CD8-positive, alpha-beta memory T cell (primary cell): ENCODE measurements at regions not wholly inside any gene's neighbourhood (a gene's known extent, or its start where the extent isn't known, plus 50 kb on each side); places are given as distances from the start of the nearest gene placed in this dataset.

Source experiments
- CTCF ChIA-PET: fragments of 350-600 bp; sonication (Branson Sonifier 250); formaldehyde crosslinking; loops from one replicate; lab custom pipeline; 2021; ENCODE audit warnings: antibody characterized with exemption; lab: Charles Lee
- POLR2A ChIA-PET: fragments of 350-600 bp; sonication (Branson Sonifier 250); formaldehyde crosslinking; loops from one replicate; lab custom pipeline; 2021; ENCODE audit warnings: antibody characterized with exemption; lab: Charles Lee
- DNase-seq, 5 donors: peaks; one replicate each; pipeline versions ENCODE4 v3.0.0 to v3.0.0-alpha.2; 2020 to 2022; ENCODE audit warnings: mixed read lengths in 1 of 5
- H3K27ac ChIP-seq: one replicate; pipeline ENCODE4 v1.7.0; 2013; ENCODE audit warnings: low read depth, mild to moderate bottlenecking, low read length, moderate library complexity
- H3K27me3 ChIP-seq: 2 replicates; pipeline ENCODE4 v1.7.0; 2013; ENCODE audit warnings: low read length, mild to moderate bottlenecking; ENCODE audit not compliant: insufficient read depth, poor library complexity, severe bottlenecking
- H3K36me3 ChIP-seq: 2 replicates; pipeline ENCODE4 v1.7.0; 2013; ENCODE audit warnings: mild to moderate bottlenecking, low read length, moderate library complexity; ENCODE audit not compliant: insufficient read depth
- H3K4me1 ChIP-seq: 2 replicates; pipeline ENCODE4 v1.7.0; 2013; ENCODE audit warnings: mild to moderate bottlenecking, low read length, moderate library complexity; ENCODE audit not compliant: insufficient read depth
- H3K4me3 ChIP-seq: 2 replicates; pipeline ENCODE4 v1.7.0; 2013; ENCODE audit warnings: mild to moderate bottlenecking, low read length
- H3K9me3 ChIP-seq: 2 replicates; pipeline ENCODE4 v1.7.0; 2013; ENCODE audit warnings: mild to moderate bottlenecking, low read length
- H3K27ac Mint-ChIP-seq, 8 donors: one replicate each; pipeline ENCODE4 v1.8.0; 2020 to 2021; ENCODE audit warnings: mixed read lengths in 8 of 8, mild to moderate bottlenecking in 6 of 8, inconsistent platforms in 3 of 8, moderate library complexity in 3 of 8
- H3K27me3 Mint-ChIP-seq, 2 donors: one replicate each; pipeline ENCODE4 v1.8.0; 2020 to 2021; ENCODE audit warnings: mixed read lengths in 2 of 2, mild to moderate bottlenecking in 1 of 2, moderate library complexity in 1 of 2
- H3K36me3 Mint-ChIP-seq, 3 donors: one replicate each; pipeline ENCODE4 v1.8.0; 2020 to 2021; ENCODE audit warnings: mixed read lengths in 3 of 3, inconsistent platforms in 1 of 3, mild to moderate bottlenecking in 1 of 3
- H3K4me1 Mint-ChIP-seq, 3 donors: one replicate each; pipeline ENCODE4 v1.8.0; 2020 to 2021; ENCODE audit warnings: mixed read lengths in 3 of 3, inconsistent platforms in 1 of 3, mild to moderate bottlenecking in 1 of 3
- H3K4me3 Mint-ChIP-seq, 7 donors: one replicate each; pipeline ENCODE4 v1.8.0; 2020 to 2021; ENCODE audit warnings: mixed read lengths in 7 of 7, mild to moderate bottlenecking in 6 of 7, moderate library complexity in 4 of 7, inconsistent platforms in 2 of 7
- H3K9me3 Mint-ChIP-seq, 5 donors: one replicate each; pipeline ENCODE4 v1.8.0; 2020 to 2022; ENCODE audit warnings: mixed read lengths in 5 of 5, mild to moderate bottlenecking in 3 of 5, moderate library complexity in 2 of 5, inconsistent platforms in 1 of 5

- ChIA-PET POLR2A (no interaction called here), CTCF (no interaction called here)
- Histone ChIP-seq H3K36me3 (no peaks in the 10 kb centered on the region), H3K9me3 (no peaks in the 10 kb centered on the region), H3K4me1 (no peaks in the 10 kb centered on the region), H3K27me3 (no peaks in the 10 kb centered on the region), H3K27ac (no peak overlapping the region), H3K4me3 (no peak overlapping the region)
- H3K27me3 Mint-ChIP-seq, result peaks cover 14 to 55% of the 10 kb centered on the region in 2 donors
- peak overlapping the region in 1 of 7 donors; percentile 16 for H3K4me3 Mint-ChIP-seq
- DNase-seq, result no peak
- no peaks in the 10 kb centered on the region for H3K9me3 Mint-ChIP-seq
- no peaks in the 10 kb centered on the region for H3K4me1 Mint-ChIP-seq
- H3K27ac Mint-ChIP-seq, result no peak overlapping the region
- H3K36me3 Mint-ChIP-seq, result no peaks in the 10 kb centered on the region
These were observed 66.5 kb upstream of the GADD45A start for GRCh38 chr1:67618285-67619018.

GRCh38 chr1:67619080-67619479, 65.9 kb upstream of the GADD45A start:
- POLR2A ChIA-PET, result no interaction called here
- CTCF ChIA-PET, result no interaction called here
- no peaks in the 10 kb centered on the region for H3K9me3 Mint-ChIP-seq

GRCh38 chr1:67623906-67624305, 61.1 kb upstream of the GADD45A start:
- no peaks in the 10 kb centered on the region for H3K27me3 ChIP-seq

More at GRCh38 chr1:67619080-67619479, 65.9 kb upstream of the GADD45A start:
- H3K27ac ChIP-seq, result no peak overlapping the region
- no peak for DNase-seq
- Mint-ChIP-seq H3K27me3 (peaks cover 14 to 52% of the 10 kb centered on the region in 2 donors), H3K4me1 (no peaks in the 10 kb centered on the region), H3K27ac (no peak overlapping the region), H3K4me3 (no peak overlapping the region), H3K36me3 (no peaks in the 10 kb centered on the region)
- no peaks in the 10 kb centered on the region for H3K27me3 ChIP-seq
- H3K9me3 ChIP-seq, result no peaks in the 10 kb centered on the region
- no peaks in the 10 kb centered on the region for H3K4me1 ChIP-seq
- H3K36me3 ChIP-seq, result no peaks in the 10 kb centered on the region
- H3K4me3 ChIP-seq, result no peak overlapping the region

GRCh38 chr1:67624680-67625079, 60.3 kb upstream of the GADD45A start:
- ChIA-PET CTCF (no interaction called here), POLR2A (no interaction called here)
- Mint-ChIP-seq H3K27me3 (peaks cover 5 to 20% of the 10 kb centered on the region in 2 donors), H3K9me3 (peaks cover 0 to 1% (median 0%) of the 10 kb centered on the region in 5 donors), H3K4me1 (no peaks in the 10 kb centered on the region), H3K36me3 (peaks cover 0 to 2% (median 0%) of the 10 kb centered on the region in 3 donors), H3K4me3 (no peak overlapping the region), H3K27ac (no peak overlapping the region)
- H3K27me3 ChIP-seq, result no peaks in the 10 kb centered on the region
- no peaks in the 10 kb centered on the region for H3K9me3 ChIP-seq
- H3K27ac ChIP-seq, result no peak overlapping the region
- no peak overlapping the region for H3K4me3 ChIP-seq
- no peaks in the 10 kb centered on the region for H3K4me1 ChIP-seq
- no peak for DNase-seq
- no peaks in the 10 kb centered on the region for H3K36me3 ChIP-seq

More at GRCh38 chr1:67623906-67624305, 61.1 kb upstream of the GADD45A start:
- H3K4me1 Mint-ChIP-seq, result no peaks in the 10 kb centered on the region
- Histone ChIP-seq H3K9me3 (no peaks in the 10 kb centered on the region), H3K36me3 (no peaks in the 10 kb centered on the region), H3K4me3 (no peak overlapping the region), H3K4me1 (no peaks in the 10 kb centered on the region), H3K27ac (no peak overlapping the region)
- no peak overlapping the region for H3K27ac Mint-ChIP-seq
- DNase-seq, result no peak
- H3K4me3 Mint-ChIP-seq, result no peak overlapping the region
- ChIA-PET POLR2A (no interaction called here), CTCF (no interaction called here)
- H3K27me3 Mint-ChIP-seq, result peaks cover 5 to 25% of the 10 kb centered on the region in 2 donors
- peaks cover 0 to 1% (median 0%) of the 10 kb centered on the region in 5 donors for H3K9me3 Mint-ChIP-seq
- H3K36me3 Mint-ChIP-seq, result peaks cover 0 to 2% (median 0%) of the 10 kb centered on the region in 3 donors

DNA sequence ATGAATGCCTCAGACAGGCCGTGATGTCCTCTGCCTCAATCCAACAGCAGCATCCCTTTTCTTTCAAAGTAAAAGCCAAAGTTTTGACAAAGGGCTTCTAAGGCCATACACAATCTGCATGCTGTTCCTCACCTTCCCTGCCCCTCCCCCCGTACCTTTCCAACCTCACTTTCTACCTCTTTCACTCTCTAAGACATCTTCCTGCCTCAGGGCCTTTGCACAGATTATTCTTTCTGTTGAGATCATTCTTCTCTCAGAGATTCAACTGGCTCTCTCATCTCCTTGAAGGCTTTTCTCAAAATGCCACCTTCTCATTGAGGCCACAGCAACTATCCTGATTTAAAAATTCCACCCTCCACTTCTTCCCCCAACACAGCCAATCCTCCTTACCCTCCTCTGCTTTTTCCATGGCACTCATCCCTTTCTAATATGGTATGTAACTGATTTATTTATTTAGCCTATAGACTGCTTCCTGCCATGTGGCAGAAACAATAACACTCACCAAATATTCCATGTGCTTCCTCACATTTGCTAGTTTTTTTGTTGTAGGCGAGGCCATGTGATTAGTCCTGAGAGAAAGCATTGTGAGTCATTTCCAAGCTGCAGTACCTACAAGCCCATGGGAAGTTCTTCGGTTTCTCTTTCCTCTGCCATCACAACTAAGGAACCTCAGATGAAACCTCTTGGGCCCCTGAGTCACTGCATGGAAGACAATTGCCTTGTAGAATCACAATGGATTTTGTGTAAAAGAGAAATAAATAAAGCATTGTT, 58.7 kb upstream of the GADD45A start:
- Histone ChIP-seq H3K36me3 (no peaks in the 10 kb centered on the region), H3K9me3 (no peaks in the 10 kb centered on the region), H3K27ac (no peak overlapping the region), H3K27me3 (no peaks in the 10 kb centered on the region), H3K4me1 (no peaks in the 10 kb centered on the region), H3K4me3 (no peak overlapping the region)
- ChIA-PET CTCF (no interaction called here), POLR2A (no interaction called here)
- H3K27me3 Mint-ChIP-seq, result peaks cover 3 to 27% of the 10 kb centered on the region in 2 donors
- H3K4me3 Mint-ChIP-seq, result no peak overlapping the region
- no peaks in the 10 kb centered on the region for H3K4me1 Mint-ChIP-seq
- peaks cover 0 to 2% (median 0%) of the 10 kb centered on the region in 3 donors for H3K36me3 Mint-ChIP-seq
- H3K9me3 Mint-ChIP-seq, result peaks cover 0 to 1% (median 0%) of the 10 kb centered on the region in 5 donors
- no peak for DNase-seq
- H3K27ac Mint-ChIP-seq, result no peak overlapping the region

DNA sequence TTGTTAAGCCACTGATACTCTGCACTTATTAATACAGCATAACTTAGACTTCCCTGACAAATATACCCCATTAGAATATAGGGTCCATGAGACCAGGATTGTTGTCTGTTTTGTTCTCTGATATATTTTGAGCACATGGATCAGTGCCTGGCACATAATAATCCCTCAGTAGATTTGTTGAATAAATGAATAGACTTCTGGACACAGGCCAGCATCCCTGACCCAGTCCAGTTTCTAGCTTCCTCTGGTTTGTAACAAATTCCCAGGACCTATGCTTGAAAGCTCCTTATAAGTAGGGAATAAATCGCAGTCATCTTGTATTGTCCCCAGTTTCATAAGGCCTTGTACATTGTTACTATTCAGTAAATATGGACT, 58.2 kb upstream of the GADD45A start:
- POLR2A ChIA-PET, result no interaction called here
- CTCF ChIA-PET, result no interaction called here

DNA sequence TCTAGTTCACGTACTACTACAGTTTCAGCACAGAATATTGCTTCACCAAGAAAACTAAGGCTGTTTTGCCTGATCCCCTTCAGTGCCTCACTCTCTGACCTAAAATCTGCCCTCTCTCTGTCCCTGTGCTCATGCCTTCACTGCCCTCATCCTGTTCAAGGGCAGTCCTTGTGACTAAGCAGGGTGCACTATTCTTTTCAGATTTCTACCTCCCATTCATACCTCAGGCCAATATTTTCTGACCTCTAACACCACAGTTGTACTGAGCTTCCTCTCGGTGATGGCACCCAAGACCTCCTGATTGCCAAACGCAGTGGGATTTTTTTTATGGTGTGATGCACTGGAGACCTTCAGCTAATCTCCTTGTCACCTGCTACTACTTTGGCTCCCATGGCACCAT, 57.7 kb upstream of the GADD45A start:
- Mint-ChIP-seq H3K4me3 (no peak overlapping the region), H3K4me1 (no peaks in the 10 kb centered on the region), H3K36me3 (peaks cover 0 to 2% (median 0%) of the 10 kb centered on the region in 3 donors), H3K27me3 (peaks cover 5 to 25% of the 10 kb centered on the region in 2 donors), H3K9me3 (peaks cover 0 to 1% (median 0%) of the 10 kb centered on the region in 5 donors), H3K27ac (no peak overlapping the region)
- H3K36me3 ChIP-seq, result no peaks in the 10 kb centered on the region
- no peaks in the 10 kb centered on the region for H3K9me3 ChIP-seq
- no peaks in the 10 kb centered on the region for H3K4me1 ChIP-seq
- H3K27me3 ChIP-seq, result no peaks in the 10 kb centered on the region
- ChIA-PET POLR2A (no interaction called here), CTCF (no interaction called here)
- no peak overlapping the region for H3K27ac ChIP-seq
- DNase-seq, result no peak
- H3K4me3 ChIP-seq, result no peak overlapping the region

More for the DNA sequence above, 58.2 kb upstream of the GADD45A start:
- Mint-ChIP-seq H3K4me1 (no peaks in the 10 kb centered on the region), H3K27me3 (peaks cover 5 to 29% of the 10 kb centered on the region in 2 donors), H3K4me3 (no peak overlapping the region), H3K9me3 (peaks cover 0 to 1% (median 0%) of the 10 kb centered on the region in 5 donors), H3K27ac (no peak overlapping the region), H3K36me3 (peaks cover 0 to 2% (median 0%) of the 10 kb centered on the region in 3 donors)
- Histone ChIP-seq H3K4me1 (no peaks in the 10 kb centered on the region), H3K27me3 (no peaks in the 10 kb centered on the region), H3K36me3 (no peaks in the 10 kb centered on the region), H3K27ac (no peak overlapping the region), H3K9me3 (no peaks in the 10 kb centered on the region), H3K4me3 (no peak overlapping the region)
- DNase-seq, result no peak

DNA sequence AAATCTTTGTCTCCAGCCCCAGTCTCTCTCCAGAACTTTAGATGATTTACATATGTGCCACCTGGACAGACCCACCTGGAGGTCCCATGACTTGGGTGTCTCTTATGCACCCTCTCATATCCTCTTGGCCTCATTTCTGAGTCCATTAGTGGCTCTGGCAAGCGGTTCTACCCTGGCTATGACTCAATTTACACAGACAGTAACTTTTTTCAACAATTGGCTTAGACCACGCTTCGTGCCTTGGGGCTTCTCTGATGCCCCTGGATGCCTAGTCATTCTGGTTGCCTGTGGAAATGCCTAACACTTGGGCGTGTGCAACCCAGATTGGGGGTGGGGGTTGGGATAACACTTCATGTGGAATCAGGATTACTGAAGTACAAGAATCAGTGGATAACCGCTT, 57.1 kb upstream of the GADD45A start:
- Mint-ChIP-seq H3K4me3 (no peak overlapping the region), H3K27ac (no peak overlapping the region), H3K4me1 (no peaks in the 10 kb centered on the region), H3K36me3 (peaks cover 0 to 2% (median 0%) of the 10 kb centered on the region in 3 donors), H3K27me3 (peaks cover 5 to 25% of the 10 kb centered on the region in 2 donors), H3K9me3 (peaks cover 0 to 1% (median 0%) of the 10 kb centered on the region in 5 donors)
- Histone ChIP-seq H3K27me3 (no peaks in the 10 kb centered on the region), H3K27ac (no peak overlapping the region), H3K36me3 (no peaks in the 10 kb centered on the region), H3K9me3 (no peaks in the 10 kb centered on the region), H3K4me3 (no peak overlapping the region), H3K4me1 (no peaks in the 10 kb centered on the region)
- POLR2A ChIA-PET, result no interaction called here
- CTCF ChIA-PET, result no interaction called here
- no peak for DNase-seq
